GM18502 (cell line): ENCODE measurements at regions not wholly inside any gene's neighbourhood (a gene's known extent, or its start where the extent isn't known, plus 50 kb on each side); places are given as distances from the start of the nearest gene placed in this dataset.
A peak's percentile ranks its signal among the peaks of the same experiment; 100 is the strongest.

ENCODE experiments used
- ATAC-seq: cut with Tn5 transposase; IDR thresholded peaks from one replicate; pipeline ENCODE4 v1.9.1; 2021; ENCODE audit warnings: mild to moderate bottlenecking; ENCODE audit not compliant: unreplicated experiment, poor library complexity

- no peak for ATAC-seq
These were observed 216.9 kb upstream of the ADGRL2 start for GRCh38 chr1:81583878-81584277.

- no peak for ATAC-seq
These were observed 218.2 kb upstream of the ADGRL2 start for GRCh38 chr1:81582467-81582986.

DNA sequence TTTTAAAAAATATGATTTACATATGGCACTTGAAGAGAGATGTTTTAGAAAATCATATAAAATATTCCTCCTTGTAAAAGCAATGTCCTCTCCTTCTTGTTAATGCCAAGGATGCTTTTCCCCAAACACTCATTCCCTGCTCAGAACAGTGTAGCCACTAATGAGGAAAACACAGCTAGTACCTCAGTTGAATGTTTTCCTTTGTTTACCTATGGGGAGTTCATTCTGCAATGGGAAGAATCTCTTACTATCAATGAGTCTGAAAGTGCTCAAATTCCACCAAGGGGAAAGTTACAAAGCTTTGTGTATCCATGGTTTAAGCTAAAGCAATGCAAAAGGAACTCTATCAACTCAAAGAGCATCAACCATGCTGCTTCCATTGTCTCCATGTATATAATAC lies 221.9 kb upstream of the ADGRL2 start:
- ATAC-seq, result no peak

- no peak for ATAC-seq
These were observed 223.6 kb upstream of the ADGRL2 start for GRCh38 chr1:81577004-81577697.

GRCh38 chr1:81574408-81574807 lies 226.3 kb upstream of the ADGRL2 start:
- ATAC-seq, result no peak

DNA sequence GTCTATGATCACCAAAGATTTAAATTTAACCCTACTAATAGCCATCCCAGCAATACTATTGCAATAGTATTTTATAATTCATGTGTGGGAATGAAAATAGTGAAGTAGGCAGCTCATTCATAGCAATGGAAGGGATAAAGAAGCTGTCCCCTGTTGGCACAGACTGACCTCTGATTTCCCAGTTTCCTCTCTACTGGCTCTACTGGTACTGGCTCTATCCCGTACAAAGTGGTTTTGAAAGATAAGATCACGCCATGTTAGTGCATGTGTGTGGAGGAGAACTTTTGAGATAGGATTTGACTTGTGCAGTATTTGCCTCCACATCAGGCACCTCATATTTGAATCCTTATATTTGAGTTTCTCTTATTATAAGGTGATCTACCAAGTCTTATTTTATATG lies 227.3 kb upstream of the ADGRL2 start:
- ATAC-seq, result no peak

GRCh38 chr1:81571946-81572345 lies 228.8 kb upstream of the ADGRL2 start:
- ATAC-seq, result no peak

DNA sequence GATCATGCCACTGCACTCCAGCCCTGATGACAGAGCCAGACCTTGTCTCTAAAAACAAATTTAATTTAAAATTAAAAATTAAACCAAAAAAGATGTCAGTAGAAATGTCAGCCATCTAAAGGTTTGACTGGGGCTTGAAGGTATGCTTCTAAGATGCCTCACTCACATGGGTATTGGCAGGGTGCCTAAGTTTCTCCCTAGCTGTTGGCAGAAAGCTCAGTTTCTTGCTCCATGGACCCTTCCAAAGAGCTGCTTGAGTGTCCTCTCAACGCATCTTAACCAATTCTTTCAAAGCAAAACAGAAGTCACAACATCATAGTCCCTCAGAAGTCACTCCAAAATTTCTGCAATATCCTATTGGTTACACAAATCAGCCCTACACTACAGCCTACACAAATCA lies 231.0 kb upstream of the ADGRL2 start:
- no peak for ATAC-seq

GRCh38 chr1:81563632-81564031 lies 237.1 kb upstream of the ADGRL2 start:
- ATAC-seq, result no peak

GRCh38 chr1:81562934-81563333 lies 237.8 kb upstream of the ADGRL2 start:
- ATAC-seq, result no peak

GRCh38 chr1:81560629-81561028 lies 240.1 kb upstream of the ADGRL2 start:
- ATAC-seq, result no peak

DNA sequence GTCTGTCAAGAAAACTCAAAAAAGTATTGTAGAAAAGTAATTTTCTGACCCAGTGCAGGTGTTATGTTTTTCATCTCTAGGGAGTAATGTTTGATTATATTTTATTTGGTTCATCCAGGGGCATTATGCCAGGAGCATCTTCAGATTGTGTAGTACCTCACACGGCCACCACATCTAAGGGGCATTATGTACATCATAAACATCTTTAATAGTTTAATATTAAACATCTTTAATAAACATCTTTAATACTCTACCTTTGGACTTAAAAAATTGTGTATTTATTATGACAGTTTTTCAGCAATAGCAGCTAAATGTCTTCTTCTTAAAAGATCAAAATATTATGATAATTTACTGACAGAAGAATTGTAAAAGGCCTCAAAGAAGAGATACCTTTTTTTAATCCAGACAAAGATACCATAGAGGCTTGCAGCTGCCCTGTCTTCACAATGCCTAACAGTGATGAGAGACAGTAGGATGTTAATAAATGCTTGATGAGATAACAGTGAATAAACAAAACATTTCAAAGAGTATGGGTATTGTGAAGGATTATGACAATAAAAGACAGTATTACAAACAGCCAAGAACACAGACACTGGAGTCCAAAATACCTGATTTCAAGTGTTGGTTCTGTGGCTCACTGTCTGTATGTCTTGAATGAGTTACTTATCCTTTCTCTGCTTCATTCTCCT lies 240.9 kb upstream of the ADGRL2 start:
- ATAC-seq, result no peak

DNA sequence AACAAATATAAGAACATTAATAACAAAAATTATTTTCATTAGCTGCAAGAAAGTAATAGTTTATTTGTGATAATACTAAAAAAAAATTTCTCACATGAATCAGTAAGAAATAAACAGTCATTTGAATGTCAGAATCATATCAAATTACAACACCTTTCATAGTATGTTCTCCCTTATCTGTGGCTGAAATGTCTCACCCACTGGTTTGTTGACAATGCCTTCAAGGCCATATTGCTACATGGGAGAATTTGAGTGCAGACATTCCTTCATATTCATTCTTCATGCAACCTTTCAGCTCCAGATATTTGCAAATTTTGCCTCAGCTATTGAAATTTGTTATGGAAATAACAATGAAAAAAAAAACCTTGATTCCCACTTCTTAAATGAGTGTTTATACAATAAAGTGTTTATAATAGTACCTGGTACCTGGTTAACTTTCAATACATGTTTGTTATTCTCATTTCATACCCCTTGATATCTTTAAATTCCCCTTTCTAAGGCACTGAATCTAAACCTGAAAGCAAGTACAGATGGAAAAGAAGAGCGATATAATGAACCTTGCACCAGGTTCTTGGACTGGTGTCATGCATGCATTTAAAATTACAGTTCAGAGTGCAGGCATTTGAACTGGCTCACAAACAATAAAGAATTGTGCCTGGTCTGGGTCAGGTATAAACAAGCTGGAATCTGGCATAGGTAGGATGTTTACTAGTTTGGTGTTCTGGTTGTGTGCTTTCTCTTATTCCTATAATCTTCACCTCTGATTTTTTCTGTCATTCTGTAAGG lies 242.2 kb upstream of the ADGRL2 start:
- ATAC-seq, result no peak

GRCh38 chr1:81556968-81557367 lies 243.8 kb upstream of the ADGRL2 start:
- no peak for ATAC-seq

GRCh38 chr1:81554534-81554933 lies 246.2 kb upstream of the ADGRL2 start:
- no peak for ATAC-seq

GRCh38 chr1:81554108-81554507 lies 246.6 kb upstream of the ADGRL2 start:
- ATAC-seq, result no peak

GRCh38 chr1:81553503-81553902 lies 247.2 kb upstream of the ADGRL2 start:
- no peak for ATAC-seq

- ATAC-seq, result no peak
These were observed 248.8 kb upstream of the ADGRL2 start for GRCh38 chr1:81551946-81552345.

DNA sequence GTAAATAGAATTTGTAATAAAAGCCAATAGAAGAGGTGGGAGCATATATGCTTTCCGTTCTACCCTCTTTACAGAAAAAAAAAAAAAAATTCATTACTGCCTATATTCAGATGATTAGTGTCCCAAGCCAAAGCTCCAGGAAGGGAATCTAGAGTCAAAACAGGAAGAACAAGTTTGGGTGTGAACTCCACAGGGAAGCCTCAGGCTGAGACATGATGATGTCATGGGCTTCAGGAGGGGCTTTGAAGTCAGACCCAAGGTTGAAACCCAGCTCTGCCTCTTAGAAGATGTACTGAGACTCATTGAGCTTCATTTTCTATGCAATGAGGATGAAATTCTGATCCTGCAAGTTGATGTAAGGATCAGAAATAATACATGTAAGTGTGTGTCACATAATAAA lies 250.0 kb upstream of the ADGRL2 start:
- ATAC-seq, result no peak

DNA sequence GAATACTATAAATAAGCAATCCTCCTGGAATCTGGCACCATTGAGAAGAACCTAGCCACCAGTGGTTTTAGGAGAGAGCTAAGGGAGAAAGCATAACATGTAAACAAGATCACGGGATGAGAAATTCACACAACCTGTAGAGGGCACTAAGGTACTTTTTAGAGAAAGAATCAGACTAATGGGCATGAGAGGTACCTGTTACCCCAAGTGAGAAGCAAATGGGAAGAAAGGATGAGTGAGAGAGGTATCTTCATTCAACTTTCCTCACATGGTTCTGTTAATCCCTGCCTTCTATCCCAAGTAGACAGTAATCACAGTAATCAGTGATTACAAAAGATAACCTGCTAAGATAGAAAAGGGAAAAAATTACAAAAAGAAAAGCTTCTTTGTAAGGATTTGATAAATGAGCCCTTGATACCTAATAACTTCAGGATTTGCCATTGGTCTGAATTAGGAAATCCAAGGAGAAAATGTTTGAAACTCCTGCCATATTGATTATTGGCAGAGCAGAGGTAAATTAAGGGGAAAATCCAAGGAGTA lies 251.1 kb upstream of the ADGRL2 start:
- ATAC-seq, result peak; percentile 54
